RWPE1 (cell line): ENCODE measurements at regions not wholly inside any gene's neighbourhood (a gene's known extent, or its start where the extent isn't known, plus 50 kb on each side); places are given as distances from the start of the nearest gene placed in this dataset.

Experiments
- CTCF ChIA-PET: fragments of 350-600 bp; sonication (Branson Sonifier 250); formaldehyde crosslinking; extraction: SDS; loops from one replicate; lab custom pipeline; 2021; lab: Yijun Ruan, JAX
- POLR2A ChIA-PET: fragments of 400-600 bp; formaldehyde crosslinking; extraction: SDS; loops from one replicate; lab custom pipeline; 2020; ENCODE audit warnings: antibody characterized with exemption; ENCODE audit not compliant: low non-redundant PET; lab: Yijun Ruan, JAX
- DNase-seq: peaks from one replicate; pipeline ENCODE4 v3.0.0; 2012; ENCODE audit warnings: low spot score
- H3K27ac ChIP-seq: fragments of 450-650 bp; 2 replicates; pipeline ENCODE4 v1.5.1; 2017
- TF ChIP-seq, protein P1 (sequence below): fragments of 450-650 bp; conservative IDR thresholded peaks from 2 replicates; pipeline ENCODE4 v1.5.1; 2017; ENCODE audit warnings: low read depth, mild to moderate bottlenecking

- DNase-seq: no peak
- POLR2A ChIA-PET: no interaction called here
- TF ChIP-seq, protein P1, sequence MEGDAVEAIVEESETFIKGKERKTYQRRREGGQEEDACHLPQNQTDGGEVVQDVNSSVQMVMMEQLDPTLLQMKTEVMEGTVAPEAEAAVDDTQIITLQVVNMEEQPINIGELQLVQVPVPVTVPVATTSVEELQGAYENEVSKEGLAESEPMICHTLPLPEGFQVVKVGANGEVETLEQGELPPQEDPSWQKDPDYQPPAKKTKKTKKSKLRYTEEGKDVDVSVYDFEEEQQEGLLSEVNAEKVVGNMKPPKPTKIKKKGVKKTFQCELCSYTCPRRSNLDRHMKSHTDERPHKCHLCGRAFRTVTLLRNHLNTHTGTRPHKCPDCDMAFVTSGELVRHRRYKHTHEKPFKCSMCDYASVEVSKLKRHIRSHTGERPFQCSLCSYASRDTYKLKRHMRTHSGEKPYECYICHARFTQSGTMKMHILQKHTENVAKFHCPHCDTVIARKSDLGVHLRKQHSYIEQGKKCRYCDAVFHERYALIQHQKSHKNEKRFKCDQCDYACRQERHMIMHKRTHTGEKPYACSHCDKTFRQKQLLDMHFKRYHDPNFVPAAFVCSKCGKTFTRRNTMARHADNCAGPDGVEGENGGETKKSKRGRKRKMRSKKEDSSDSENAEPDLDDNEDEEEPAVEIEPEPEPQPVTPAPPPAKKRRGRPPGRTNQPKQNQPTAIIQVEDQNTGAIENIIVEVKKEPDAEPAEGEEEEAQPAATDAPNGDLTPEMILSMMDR: no peak
- H3K27ac ChIP-seq: no peak overlapping the region
- CTCF ChIA-PET: no interaction called here
Measured at GRCh38 chr6:165798991-165799390, 135.9 kb upstream of the PDE10A start.

DNA sequence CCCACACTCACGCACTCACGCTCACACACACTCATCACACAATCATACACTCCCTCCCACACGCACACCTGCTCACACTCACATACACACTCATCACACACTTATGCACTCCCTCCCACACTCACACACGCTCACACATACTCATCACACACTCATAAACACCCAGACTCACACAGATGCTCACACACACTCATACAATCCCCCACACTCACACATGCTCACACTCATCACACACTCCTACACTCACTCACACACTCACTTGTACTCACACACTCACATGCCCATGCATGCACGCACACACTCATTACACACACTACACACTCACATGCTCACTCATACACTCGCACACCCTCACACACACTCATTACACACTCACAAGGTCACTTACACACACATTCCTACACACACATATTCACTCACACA, 131.1 kb upstream of the PDE10A start:
- TF ChIP-seq, protein P1: no peak
- ChIA-PET CTCF (no interaction called here), POLR2A (no interaction called here)
- H3K27ac ChIP-seq: no peak overlapping the region
- no peak for DNase-seq

DNA sequence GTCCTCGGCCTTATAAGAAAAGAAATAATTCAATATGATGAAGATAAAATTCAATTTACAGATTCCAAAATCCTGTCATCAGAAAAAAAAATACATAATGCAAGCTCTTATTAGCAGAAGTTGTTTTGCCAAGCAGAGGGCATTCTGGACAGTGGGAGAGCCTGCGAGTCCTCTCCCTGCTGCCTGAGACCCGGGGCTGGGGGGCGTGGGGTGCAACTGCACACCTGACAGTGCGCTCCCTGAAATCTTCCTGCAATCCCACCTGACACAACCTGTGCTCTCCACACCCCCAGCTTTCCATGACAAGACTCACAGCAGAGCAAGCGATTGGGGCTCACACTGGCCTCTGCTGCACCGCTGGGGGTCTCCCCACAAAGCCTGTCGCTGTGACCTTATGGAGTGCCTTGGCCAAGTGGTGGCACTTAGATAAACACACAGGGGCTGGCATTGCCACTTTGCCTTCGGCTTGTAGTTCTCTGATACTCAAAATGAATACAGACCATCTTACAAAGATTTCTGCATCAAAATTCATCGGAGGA, 130.3 kb upstream of the PDE10A start:
- CTCF ChIA-PET: no interaction called here

GRCh38 chr6:165791876-165792437, 128.9 kb upstream of the PDE10A start:
- ChIA-PET CTCF (no interaction called here), POLR2A (no interaction called here)
- TF ChIP-seq, protein P1: no peak
- DNase-seq: no peak
- no peak overlapping the region for H3K27ac ChIP-seq

More for the DNA sequence above, 130.3 kb upstream of the PDE10A start:
- TF ChIP-seq, protein P1: no peak
- POLR2A ChIA-PET: no interaction called here
- no peak overlapping the region for H3K27ac ChIP-seq
- DNase-seq: no peak

GRCh38 chr6:165791306-165791705, 128.3 kb upstream of the PDE10A start:
- H3K27ac ChIP-seq: no peak overlapping the region
- POLR2A ChIA-PET: no interaction called here
- TF ChIP-seq, protein P1: no peak
- no peak for DNase-seq
- CTCF ChIA-PET: no interaction called here

DNA sequence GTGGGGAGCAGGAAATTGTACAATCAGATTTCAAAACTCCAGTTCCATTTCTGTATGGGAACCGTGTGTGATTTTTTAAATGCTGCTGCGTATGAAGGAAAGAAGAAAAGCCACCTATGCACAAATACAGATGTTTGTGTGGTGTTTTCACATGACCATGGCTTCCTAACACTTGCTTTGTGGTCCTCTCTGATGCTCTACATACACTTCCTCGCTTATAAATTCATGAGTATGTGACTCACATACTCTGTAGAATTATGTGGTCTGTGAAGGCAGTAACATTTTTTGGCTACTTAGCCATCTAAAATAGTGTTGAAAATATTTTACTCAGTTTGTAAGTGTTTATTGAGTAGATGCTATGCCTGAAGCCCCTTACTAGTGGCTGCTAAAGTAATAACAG, 119.8 kb upstream of the PDE10A start:
- no peak for DNase-seq
- ChIA-PET POLR2A (no interaction called here), CTCF (no interaction called here)
- TF ChIP-seq, protein P1: no peak
- no peak overlapping the region for H3K27ac ChIP-seq
